BJ (cell line): ENCODE measurements at regions not wholly inside any gene's neighbourhood (a gene's known extent, or its start where the extent isn't known, plus 50 kb on each side); places are given as distances from the start of the nearest gene placed in this dataset.

Experiments used
- CTCF ChIA-PET: fragments of 350-600 bp; formaldehyde crosslinking; extraction: SDS; loops from one replicate; lab custom pipeline; 2021; ENCODE audit warnings: antibody characterized with exemption, inconsistent platforms; lab: Yijun Ruan, JAX
- POLR2A ChIA-PET: fragments of 300-600 bp; sonication (Branson Sonifier 250); formaldehyde crosslinking; extraction: SDS; loops from one replicate; lab custom pipeline; 2021; ENCODE audit warnings: antibody characterized with exemption; lab: Charles Lee
- DNase-seq: peaks from one replicate; pipeline ENCODE4 v3.0.0-alpha.2; 2011; ENCODE audit warnings: low read depth
- H3K27me3 ChIP-seq: 2 replicates; pipeline ENCODE4 v1.6.0; 2011; ENCODE audit warnings: low read length; ENCODE audit not compliant: control insufficient read depth, insufficient read depth
- H3K36me3 ChIP-seq: 2 replicates; pipeline ENCODE4 v1.5.1; 2011; ENCODE audit warnings: low read length; ENCODE audit not compliant: control insufficient read depth, insufficient read depth
- H3K4me3 ChIP-seq: 2 replicates; pipeline ENCODE4 v1.5.1; 2011; ENCODE audit warnings: low read depth, mild to moderate bottlenecking, control low read depth, low read length
- TF ChIP-seq, protein P1 (sequence below): IDR thresholded peaks from 2 replicates; pipeline ENCODE4 v1.5.1; 2011; ENCODE audit warnings: low read depth, mild to moderate bottlenecking, control low read depth, inconsistent platforms, low read length, moderate library complexity; ENCODE audit not compliant: insufficient read depth

DNA sequence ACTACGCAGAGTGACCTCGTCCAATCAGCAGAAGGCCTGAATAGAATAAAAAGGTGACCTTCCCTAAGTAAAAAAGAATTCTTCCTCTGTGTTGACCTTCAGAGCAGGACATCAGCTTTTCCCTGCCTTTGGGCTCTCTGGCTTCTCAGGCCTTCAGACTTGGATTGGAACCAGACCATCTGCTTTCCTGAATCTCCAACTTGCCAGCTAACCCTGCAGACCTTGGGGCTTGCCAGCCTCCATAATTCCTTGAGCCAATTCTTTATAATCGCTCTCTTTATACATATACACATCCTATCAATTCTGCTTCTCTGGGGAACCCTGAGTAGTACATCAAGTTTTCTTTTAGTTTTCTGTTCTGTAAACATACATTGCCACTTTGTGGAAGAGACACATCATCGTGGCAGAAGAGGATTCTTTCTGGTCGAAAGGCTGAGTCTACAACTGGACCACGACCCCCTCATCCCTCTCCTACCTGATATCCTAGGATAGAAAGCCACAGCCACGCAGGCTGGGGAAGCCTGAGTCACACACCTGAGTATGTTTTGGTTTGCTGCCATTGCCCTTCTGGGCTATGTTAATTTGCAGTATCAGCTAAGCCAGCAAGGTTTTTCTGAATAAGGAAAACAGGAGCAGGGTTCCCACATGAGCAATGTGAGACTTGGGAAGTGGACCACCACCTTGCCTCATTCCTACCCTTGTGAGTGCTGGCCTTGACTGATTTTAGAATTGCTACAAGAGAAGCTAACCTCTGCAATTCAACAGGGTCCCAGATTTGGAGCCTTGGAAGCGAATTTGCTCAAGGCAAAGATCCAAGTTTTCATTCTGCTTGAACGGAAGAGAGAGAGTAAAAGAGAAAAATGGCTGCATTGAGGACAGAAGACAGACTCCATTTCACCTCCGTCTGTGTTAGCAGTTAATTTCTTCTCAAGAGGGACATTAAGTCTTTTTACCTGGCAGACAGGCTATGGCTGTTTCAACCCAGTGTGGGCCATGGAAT is 445.2 kb upstream of the FZD8 start:
- no peak overlapping the region for H3K4me3 ChIP-seq
- TF ChIP-seq, protein P1, sequence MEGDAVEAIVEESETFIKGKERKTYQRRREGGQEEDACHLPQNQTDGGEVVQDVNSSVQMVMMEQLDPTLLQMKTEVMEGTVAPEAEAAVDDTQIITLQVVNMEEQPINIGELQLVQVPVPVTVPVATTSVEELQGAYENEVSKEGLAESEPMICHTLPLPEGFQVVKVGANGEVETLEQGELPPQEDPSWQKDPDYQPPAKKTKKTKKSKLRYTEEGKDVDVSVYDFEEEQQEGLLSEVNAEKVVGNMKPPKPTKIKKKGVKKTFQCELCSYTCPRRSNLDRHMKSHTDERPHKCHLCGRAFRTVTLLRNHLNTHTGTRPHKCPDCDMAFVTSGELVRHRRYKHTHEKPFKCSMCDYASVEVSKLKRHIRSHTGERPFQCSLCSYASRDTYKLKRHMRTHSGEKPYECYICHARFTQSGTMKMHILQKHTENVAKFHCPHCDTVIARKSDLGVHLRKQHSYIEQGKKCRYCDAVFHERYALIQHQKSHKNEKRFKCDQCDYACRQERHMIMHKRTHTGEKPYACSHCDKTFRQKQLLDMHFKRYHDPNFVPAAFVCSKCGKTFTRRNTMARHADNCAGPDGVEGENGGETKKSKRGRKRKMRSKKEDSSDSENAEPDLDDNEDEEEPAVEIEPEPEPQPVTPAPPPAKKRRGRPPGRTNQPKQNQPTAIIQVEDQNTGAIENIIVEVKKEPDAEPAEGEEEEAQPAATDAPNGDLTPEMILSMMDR = no peak
- H3K27me3 ChIP-seq = no peaks in the 10 kb centered on the region
- no peaks in the 10 kb centered on the region for H3K36me3 ChIP-seq
- POLR2A ChIA-PET = no interaction called here
- CTCF ChIA-PET = no interaction called here
- no peak for DNase-seq

DNA sequence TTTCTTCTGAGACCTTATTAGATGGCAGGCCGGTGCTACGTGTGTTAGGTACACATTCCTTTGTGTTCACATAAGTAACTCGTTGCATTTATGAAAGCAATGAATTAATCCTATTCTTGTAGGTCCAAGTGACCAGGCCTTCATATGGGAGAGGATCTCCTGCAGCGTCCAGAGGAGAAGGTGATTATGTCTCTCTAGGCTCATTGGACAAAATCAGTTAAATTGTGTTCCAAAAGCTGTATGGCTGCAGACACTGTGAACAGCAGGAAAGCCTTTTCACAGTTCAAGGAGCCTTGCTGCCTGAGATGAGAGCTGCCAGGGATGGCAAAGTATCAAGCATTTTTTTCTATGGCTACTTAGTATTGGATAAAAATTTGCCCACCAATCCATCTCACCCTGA is 433.1 kb upstream of the FZD8 start:
- Histone ChIP-seq H3K4me3 (no peak overlapping the region), H3K36me3 (no peaks in the 10 kb centered on the region), H3K27me3 (no peaks in the 10 kb centered on the region)
- no peak for DNase-seq
- ChIA-PET CTCF (no interaction called here), POLR2A (no interaction called here)
- TF ChIP-seq, protein P1 = no peak

DNA sequence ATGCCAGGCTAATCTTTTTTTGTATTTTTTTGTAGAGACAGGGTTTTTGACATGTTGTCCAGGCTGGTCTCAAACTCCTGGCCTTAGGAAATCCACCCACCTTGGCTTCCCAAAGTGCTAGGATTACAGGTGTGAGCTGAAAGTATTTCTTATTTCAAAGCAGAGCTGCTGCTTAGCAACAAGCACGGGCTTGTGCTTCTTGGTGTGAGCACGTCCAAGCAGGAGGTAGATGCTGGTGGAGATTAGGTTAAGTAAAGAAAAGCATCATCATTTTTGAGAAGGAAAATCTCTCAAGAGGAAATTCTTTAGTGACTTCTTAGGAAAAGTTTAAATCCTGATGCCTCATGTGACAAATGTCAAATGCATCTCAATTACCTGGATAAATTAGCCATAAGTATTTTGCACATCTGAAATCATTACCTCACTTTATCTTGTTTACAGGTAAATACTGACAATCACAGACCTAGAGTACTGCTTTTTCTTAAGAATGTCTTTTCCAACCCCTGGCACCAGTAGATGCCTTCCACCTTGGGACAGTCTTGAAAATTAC is 431.8 kb upstream of the FZD8 start:
- CTCF ChIA-PET = no interaction called here
- H3K4me3 ChIP-seq = no peak overlapping the region
- TF ChIP-seq, protein P1 = no peak
- DNase-seq = no peak
- POLR2A ChIA-PET = no interaction called here
- H3K36me3 ChIP-seq = no peaks in the 10 kb centered on the region
- H3K27me3 ChIP-seq = no peaks in the 10 kb centered on the region

DNA sequence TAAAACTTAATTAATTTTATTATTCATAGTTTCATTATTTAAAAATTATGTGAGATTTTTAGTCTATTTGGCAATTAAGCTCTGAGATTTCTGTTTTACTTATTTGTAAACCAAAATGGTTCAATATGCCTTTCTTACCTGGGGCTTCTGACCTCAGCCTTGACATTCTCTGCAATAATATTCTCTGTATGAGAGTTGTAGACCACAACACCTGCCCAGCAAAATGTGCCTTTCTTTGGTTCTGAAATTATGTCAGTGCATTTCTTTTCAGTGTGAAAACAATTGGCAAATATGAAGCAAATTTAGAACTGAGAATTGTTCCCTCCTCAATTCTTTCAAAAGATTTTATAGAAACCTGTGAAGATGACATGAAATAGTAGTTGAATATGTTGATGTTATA is 426.4 kb upstream of the FZD8 start:
- CTCF ChIA-PET = interaction anchor here (1.1 kb wide), 1 partner anchor 14 kb away, joined by 3 read pairs; no protein-coding TSS in a partner anchor

DNA sequence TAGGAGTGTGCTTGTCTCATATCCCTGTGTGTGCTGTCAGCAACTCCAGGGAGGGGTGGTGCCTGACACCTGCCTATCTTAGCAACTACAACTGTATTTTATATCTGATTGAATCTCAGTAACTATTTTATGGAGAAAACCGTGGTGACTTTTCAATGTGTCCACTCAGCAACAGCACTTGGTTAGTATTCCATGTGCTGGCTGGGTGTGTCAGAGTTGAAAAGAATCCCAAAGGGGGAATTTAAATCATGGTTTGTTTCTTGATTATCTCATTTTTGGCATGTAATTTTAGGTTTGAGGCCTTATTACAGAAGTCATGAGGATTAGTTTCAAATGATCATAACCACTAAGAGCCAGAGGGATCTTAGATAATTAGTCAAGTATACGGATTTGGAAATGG is 425.7 kb upstream of the FZD8 start:
- POLR2A ChIA-PET = no interaction called here
- no peaks in the 10 kb centered on the region for H3K36me3 ChIP-seq
- H3K4me3 ChIP-seq = no peak overlapping the region
- TF ChIP-seq, protein P1 = no peak
- no peak for DNase-seq
- no peaks in the 10 kb centered on the region; the same call in 1 of the 2 replicates for H3K27me3 ChIP-seq
- CTCF ChIA-PET = interaction anchor here (1.1 kb wide), 1 partner anchor 15 kb away, joined by 3 read pairs; no protein-coding TSS in a partner anchor

More for the DNA sequence above, 426.4 kb upstream of the FZD8 start:
- POLR2A ChIA-PET = no interaction called here
- no peaks in the 10 kb centered on the region for H3K36me3 ChIP-seq
- DNase-seq = no peak
- TF ChIP-seq, protein P1 = no peak
- H3K4me3 ChIP-seq = no peak overlapping the region
- H3K27me3 ChIP-seq = no peaks in the 10 kb centered on the region; the same call in 1 of the 2 replicates
